Activated CD8-positive, alpha-beta memory T cell treated with anti-CD3 and anti-CD28 coated beads for 36 hours (primary cell): ENCODE measurements at regions not wholly inside any gene's neighbourhood (a gene's known extent, or its start where the extent isn't known, plus 50 kb on each side); places are given as distances from the start of the nearest gene placed in this dataset.
"Not testable (repeated sequence)": the region's sequence is repeated elsewhere in the genome, so short reads cannot be mapped to it uniquely, and the experiment has no call there.

Source experiments
- CTCF ChIA-PET: fragments of 350-600 bp; sonication (Branson Sonifier 250); formaldehyde crosslinking; loops from one replicate; lab custom pipeline; 2021; ENCODE audit warnings: antibody characterized with exemption; lab: Charles Lee
- POLR2A ChIA-PET: fragments of 350-600 bp; sonication (Branson Sonifier 250); formaldehyde crosslinking; loops from one replicate; lab custom pipeline; 2021; ENCODE audit warnings: antibody characterized with exemption; lab: Charles Lee

DNA sequence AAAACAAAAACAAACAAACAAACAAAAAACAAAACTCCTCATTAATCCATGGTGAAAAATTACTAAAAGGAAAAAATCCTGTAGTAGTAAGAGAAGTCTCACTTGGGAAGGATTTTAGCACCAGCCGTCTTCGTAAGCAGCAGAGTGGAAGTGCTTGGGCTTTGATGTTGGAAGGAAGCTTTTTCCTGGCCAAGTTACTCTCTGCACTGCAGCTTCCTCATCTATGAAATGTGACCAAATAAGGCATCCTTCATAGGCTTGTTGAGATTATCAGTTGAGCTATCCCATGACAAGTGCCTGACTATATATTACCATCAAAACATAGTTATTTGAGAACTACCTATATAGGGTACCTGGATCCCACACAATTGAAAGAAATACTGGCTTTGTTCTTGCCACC, 436.4 kb upstream of the ONECUT1 start:
- ChIA-PET POLR2A (no interaction called here), CTCF (no interaction called here)

DNA sequence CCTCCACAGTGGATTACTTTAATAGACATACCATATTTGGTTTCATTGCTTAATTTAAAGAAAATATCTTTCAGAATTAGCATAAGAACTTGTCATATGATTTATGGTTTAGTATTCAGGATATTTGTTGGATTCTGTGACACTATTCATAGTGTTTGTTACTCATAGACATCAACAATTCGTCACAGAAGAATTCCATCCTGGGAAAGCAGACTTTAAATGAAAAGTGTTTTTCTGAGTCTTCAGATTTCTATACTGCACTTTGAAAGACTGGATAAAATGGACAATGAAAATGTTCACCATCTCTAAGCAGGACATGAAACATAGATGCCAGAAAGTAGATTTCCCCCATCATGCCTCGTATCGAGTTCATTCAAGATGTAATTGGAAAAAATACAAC, 435.6 kb upstream of the ONECUT1 start:
- CTCF ChIA-PET: no interaction called here
- POLR2A ChIA-PET: no interaction called here

DNA sequence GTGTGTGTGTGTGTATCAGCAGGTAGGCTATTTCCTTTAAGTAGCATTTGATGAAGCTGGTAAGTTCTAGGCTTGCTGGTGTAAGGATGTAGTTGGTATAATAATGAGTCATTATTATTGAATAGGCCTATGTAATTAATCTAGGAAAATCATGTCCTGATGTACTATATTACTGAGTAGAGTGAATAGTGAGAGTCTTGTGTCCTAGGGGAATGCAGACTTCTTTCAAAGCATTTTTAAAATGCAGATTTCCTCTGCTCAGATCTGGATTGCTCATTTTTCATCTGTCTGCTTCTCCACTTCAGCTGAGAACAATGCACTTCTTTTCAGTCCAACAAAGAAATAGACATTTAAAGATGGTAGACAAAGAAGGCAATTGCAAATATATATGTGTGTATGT, 434.2 kb upstream of the ONECUT1 start:
- CTCF ChIA-PET: no interaction called here
- POLR2A ChIA-PET: interaction anchor here (0.6 kb wide), 1 partner anchor 478 kb away, joined by 4 read pairs; no protein-coding TSS in a partner anchor

DNA sequence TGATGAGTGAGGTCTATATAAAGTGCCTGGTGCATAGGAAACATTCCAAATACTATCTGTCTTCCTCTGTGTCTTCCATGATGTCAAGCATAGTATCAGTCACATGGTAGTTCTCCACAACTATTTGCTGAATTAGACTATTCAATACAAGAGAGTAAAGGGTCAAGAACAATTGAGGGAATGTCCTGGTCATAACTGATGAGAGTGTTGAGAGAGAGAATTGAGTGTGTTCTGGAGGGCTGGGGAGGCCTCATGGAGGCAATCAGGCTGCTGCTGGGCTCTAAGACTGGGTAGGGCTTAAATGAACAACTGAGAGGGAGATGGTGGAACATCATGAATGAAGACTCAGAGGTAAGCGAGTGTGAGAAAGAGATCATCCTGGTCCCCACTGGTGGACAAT, 433.7 kb upstream of the ONECUT1 start:
- ChIA-PET POLR2A (no interaction called here), CTCF (no interaction called here)

DNA sequence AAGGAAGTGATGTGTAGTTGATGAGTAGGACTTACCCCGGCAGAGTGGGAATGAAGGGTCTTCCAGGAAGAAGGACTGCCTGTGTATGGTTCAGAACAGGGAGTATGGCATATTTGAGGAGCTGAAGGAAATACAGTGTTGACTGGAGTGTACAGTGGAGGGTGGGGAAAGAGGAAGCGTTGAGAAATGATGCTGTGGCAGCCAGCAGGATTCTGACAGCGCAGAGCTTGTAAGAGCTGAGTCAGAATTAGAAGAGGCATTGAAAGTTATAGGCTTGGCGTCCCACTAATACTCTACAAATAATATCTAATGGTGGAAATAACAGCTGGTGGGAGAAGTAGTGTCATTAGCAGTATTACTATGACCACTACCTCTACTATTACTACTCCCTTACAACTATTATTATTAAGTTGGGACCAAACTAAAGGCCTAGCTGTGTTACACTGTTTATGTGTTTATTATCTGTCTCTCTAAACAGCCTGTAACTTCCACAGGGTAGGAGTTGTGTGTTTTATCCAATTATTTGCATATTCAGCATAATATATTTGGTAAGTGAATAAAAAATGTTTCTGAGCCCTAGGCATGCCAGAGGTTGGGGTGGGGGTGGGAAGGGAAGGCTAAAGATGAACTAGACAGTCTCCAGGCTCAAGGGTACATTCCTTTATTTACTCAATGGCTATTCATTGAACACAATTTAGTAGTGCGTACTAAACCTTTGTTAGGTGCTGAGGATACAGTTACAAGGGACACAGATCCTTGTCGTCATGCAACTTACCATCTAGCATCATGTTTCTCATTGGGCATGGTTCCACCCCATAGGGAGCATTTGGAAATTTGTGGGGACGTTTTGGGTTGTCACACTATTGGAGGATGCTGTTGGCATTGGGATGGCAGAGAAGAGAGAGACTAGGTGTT, 428.8 kb upstream of the ONECUT1 start:
- ChIA-PET CTCF (no interaction called here), POLR2A (no interaction called here)

DNA sequence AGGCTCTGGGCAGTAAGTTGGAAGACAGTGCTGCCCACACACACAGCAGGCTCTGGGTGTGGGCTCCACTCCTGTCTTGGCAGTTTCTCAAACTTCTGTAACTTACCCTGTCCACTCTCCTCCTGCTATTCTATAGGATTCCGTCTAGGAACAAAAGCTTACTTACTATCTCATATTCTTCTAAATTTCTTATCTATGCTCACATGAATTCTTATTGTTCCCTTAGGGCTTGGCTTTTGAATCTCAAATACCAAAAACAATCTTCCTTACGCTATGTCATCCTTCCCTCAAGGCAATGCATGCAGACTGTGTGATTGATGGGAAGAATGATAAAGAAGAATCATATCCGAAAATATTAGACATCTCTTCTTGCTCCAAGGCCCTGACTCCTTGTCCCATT, 425.9 kb upstream of the ONECUT1 start:
- ChIA-PET POLR2A (no interaction called here), CTCF (no interaction called here)

DNA sequence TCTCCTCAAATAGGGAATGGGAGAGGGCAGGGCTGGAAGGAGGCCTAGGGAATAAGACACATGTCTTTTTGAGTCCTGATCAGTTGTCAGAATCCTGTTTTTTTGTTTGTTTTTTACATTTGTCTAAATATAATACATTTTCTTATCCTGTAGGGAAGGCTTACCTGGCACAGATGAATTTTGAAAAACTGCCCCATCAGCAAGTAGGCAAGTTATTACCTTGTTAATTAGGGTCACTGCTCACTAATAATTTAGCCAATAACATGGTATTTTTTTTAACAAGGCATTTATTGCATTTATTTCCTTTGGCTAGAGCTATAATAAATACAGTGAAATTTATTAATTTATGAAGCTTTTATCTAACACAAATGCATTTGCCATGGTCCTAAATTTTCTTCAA, 423.2 kb upstream of the ONECUT1 start:
- ChIA-PET CTCF (no interaction called here), POLR2A (no interaction called here)

DNA sequence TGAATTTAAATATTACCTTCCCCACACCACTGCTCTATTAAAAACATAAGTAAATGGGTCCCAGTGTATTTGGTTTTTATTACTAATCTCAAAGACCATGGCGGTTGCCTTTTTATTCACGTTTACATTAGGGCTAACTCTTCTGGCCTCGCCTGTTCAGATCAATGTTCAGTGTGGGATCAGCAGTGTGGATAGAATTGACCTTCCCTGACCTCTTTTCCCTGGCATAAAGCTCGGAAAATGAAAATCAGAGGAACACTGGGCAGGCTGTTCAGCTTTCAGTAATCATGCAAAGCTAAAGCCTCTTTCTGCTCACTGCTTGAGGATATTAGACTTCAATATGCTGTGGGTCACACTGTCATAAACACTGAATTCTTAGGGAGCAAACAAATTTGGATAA, 422.6 kb upstream of the ONECUT1 start:
- ChIA-PET CTCF (no interaction called here), POLR2A (no interaction called here)

DNA sequence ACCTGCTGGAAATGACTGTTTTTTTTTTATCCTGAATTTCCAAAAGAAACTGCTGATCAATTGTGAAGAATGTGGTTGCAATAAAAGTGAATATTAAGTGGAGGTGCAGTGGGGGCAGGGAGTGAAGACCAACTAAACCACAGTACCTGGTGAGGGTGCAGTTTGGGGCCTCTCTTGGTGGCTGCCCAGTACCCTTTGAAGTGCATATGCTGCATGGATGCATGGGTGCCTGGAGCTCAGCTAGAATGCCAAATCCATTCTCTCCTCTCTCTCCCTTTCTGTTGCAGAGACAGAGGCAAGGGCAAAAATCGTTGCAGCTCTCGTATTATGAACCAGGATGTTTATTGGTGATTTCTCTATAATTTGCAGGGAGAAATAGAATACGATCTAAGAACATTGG, 420.5 kb upstream of the ONECUT1 start:
- POLR2A ChIA-PET: no interaction called here
- CTCF ChIA-PET: no interaction called here

DNA sequence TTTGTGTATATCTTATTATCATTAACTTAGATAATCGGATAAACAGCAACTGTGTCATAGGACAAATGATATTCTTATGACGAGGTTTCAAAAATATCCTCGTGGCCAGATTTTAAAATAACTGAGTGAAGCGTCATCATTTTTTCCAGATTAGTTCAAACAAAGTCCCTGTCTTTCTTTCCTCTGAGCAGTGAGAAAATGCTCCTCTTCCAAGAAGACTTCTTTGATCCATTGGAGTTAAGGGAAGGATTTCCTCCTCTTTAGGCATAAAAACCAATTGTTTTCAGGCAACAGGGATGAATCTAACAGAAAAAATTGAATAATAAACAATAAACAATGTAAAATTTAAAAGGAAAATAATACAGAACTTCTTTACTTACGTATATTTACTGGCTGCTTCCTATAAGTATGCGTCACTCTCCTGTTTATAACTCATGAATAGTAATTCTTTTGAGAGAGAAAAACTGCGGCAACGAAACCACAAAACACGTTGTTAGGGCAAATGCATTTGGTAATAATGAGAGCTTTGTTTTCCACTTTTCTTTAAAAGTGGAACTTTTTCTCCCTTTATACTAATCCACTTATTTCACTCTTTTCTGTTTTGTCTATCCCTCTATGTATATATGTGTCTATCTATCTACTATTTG, 419.4 kb upstream of the ONECUT1 start:
- ChIA-PET POLR2A (no interaction called here), CTCF (no interaction called here)

DNA sequence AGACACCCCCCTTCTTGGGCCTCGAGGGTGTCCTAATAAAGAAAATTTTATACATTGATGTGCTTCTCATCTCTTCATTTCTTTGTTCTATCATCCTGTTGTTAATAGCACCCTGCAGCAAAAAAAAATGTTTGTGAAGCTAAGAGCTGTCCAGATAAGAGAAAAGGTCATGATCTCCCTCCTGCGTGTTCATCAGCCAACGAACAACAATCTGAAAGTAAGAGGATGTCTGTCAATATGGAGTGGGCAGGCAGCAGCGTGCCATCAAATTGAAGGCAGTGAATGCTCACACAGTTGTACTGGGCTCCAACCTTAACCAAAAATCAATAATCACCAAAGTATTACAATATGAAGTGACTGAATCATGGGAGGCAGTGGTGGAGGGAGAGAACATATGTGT, 418.6 kb upstream of the ONECUT1 start:
- ChIA-PET CTCF (no interaction called here), POLR2A (no interaction called here)

DNA sequence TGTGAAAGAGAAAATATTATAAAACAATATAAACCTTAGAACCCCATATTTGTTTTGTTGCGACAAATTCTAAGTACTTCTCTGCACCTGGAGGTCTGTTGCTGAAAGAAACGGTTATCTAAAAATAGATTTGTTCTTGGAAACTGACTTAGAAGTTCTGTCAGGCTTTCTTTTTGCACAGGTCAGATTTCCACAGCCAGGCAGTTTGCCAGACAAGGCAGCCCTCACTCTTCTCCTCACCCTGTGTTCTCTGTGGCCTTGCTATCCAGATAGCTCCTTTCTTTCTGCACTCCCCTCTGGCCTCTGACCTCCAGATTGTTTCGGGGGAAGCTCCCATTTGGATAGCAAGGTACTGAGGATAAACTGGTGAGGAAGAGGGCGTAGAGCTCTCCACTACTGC, 413.3 kb upstream of the ONECUT1 start:
- POLR2A ChIA-PET: no interaction called here
- CTCF ChIA-PET: no interaction called here

DNA sequence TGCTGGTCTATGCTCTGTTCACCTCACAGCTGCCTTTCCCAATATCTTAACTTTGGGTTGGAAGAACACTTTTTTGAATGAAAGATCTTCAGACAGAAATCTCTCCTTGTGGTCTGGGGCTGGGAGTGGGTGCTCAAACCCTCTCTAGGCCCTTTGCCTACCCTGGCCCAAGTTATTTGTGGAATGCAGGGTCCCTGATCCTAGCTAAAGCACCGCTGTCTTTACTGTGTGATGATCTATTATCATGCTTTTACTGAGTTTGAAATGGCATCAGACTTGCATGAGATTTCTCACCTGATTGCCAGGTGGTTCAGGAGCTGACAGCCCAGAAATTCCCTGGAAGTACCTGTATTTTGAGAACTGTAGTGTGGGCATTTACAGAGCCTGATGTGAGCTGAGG, 412.7 kb upstream of the ONECUT1 start:
- ChIA-PET CTCF (no interaction called here), POLR2A (no interaction called here)

DNA sequence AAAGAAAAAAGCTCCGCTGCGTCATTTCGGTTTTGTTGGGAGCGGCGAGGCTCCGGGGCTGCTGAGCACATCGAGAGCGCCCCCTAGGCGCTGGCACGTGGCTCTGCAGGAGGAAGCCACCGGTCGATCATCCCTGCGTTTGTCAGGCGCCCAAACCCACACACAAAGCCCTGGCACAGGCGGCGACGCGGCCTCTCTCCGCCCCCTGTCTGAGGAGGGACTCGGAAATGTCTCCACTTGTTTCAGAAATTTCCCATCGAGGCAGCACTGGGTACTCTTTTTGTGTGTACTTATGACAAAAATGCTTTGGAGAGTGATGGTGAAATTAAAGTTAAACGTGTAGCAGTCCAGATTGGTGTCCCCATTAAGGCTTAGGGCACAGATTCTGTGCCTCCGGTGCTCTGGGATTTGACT, 407.3 kb upstream of the ONECUT1 start:
- CTCF ChIA-PET: interaction anchor here (0.5 kb wide), 1 partner anchor 306 kb away, joined by 5 read pairs; no protein-coding TSS in a partner anchor
- POLR2A ChIA-PET: no interaction called here

DNA sequence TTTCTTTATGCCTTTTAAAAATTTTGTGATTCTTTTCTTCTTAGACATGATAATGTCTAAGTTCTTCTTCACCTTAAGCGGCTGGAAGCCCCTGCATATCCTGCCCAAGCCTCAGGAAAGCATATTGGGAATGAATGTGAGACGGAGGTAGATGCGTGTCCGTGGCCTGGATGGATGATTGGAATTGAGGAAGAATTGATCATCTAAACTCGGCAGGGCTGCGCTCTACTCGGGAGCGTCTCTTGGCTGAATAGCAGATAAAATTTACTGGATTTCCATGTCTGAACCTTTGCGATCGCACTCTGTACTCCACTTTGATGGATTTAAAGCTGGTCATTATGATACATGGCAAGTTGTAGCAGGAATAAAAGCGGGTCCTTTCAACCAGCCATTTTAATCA, 406.7 kb upstream of the ONECUT1 start:
- CTCF ChIA-PET: interaction anchor here (0.5 kb wide), 1 partner anchor 305 kb away, joined by 5 read pairs; no protein-coding TSS in a partner anchor
- POLR2A ChIA-PET: no interaction called here

DNA sequence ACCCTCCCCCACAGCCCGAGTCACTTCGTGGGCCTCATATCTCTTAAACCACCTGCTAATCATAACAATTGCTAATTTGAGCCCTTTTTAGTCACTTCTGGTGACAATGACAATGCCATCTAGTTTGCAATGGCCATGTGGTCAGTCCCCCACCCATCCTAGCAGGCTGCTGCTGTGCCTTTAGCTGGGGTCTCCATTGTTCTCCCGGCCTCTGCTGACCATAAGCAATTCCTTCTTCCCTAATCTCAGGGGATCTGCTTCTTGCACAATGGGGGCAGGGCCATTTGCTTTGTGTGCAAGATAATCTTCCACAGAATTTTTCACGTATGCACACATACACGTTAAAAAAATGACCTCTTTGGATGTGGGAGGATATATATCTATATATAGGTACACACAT, 406.1 kb upstream of the ONECUT1 start:
- ChIA-PET POLR2A (no interaction called here), CTCF (no interaction called here)

DNA sequence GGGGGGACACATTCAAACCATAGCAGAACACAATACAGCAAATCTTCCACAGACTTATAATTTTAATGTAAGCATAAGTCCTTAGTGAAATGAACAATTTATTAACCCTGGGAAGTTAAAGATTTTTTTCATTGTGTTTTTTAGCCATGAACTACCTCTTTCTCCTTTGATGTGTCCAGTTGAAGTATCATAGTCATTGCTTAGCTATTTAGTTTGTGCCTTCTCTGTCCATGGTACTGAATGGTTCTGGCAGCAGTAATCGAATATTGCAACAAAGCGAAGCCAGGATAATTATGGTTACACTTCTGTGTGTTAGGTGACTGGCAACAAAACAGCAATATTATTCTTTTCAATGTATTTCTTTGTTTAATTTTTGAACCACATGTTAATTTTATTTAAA, 403.0 kb upstream of the ONECUT1 start:
- POLR2A ChIA-PET: no interaction called here
- CTCF ChIA-PET: no interaction called here

DNA sequence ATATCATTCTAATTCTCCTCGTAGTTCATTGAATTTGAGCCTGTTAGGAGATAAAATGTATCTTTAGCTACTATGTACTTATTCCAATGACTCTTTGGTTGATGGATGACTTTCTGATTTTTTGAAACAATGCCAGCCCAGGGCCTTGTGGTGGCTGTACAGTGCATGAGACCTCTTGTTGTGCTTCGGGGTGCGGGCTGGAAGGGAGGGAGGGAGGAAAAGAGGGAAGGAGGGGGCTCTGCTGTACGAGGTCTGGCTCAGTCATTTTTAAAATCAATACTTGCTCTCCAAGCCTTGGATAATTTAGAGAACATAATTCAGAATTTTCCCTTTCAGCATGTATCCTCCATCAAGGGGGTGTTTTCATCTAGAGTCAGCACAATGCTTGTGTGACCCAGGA, 399.7 kb upstream of the ONECUT1 start:
- POLR2A ChIA-PET: no interaction called here
- CTCF ChIA-PET: no interaction called here

DNA sequence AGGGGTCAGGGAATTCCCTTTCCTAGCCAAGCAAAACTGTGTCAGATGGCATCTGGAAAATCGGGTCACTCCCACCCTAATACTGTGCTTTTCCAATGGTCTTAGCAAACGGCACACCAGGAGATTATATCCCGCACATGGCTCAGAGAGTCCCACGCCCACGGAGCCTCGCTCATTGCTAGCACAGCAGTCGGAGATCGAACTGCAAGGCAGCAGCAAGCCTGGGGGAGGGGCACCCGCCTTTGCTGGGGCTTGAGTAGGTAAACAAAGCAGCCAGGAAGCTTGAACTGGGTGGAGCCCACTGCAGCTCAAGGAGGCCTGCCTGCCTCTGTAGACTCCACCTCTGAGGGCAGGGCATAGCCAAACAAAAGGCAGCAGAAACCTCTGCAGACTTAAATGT, 393.3 kb upstream of the ONECUT1 start:
- POLR2A ChIA-PET, CTCF ChIA-PET: not testable (repeated sequence)

DNA sequence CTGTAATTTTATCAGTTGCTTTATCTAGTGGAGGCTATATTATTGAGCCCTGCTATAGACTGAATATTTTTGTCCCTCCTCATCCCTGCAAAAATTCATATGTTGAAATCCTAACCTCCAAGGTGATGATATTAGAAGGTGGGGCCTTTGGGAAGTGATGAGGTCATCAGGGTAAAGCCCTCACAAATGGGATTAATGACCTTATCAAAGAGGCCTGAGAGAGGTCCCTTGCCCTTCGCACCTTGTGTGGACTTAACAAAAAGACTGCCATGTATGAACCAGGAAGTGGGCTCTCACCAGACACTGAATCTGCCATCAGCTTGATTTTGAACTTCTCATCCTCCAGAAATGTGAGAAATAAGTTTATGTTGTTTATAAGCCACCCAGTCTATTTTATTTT, 381.4 kb upstream of the ONECUT1 start:
- CTCF ChIA-PET: no interaction called here
- POLR2A ChIA-PET: no interaction called here

DNA sequence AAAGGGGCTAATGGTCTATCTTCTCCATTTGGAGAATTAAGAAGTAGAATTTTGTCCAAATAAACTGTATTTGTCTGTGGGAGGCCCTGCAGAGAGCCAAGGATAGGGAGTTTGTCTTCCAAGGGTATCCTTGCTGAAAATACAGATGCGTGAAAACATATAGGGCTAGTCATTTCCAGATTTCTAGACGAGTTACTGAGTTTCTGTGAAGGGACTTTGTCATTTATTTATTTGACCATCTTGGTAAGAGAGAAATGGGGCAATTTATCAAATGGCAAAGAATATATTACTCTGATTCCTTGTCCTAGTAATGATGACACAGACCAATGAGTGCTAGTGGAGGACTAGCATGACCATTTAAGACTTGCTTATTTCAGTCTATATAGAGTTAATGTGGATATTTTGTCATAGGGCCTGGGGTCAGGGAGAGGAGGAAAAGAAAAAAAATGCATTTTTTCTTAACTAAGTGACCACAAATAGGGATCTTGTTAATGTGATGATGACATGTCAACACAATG, 376.6 kb upstream of the ONECUT1 start:
- ChIA-PET CTCF (no interaction called here), POLR2A (no interaction called here)
